HepG2 (cell line): ENCODE measurements at regions not wholly inside any gene's neighbourhood (a gene's known extent, or its start where the extent isn't known, plus 50 kb on each side); places are given as distances from the start of the nearest gene placed in this dataset.
A peak's percentile ranks its signal among the peaks of the same experiment; 100 is the strongest.

ENCODE experiments used
- ATF1 ChIP-seq: IDR thresholded peaks from 2 replicates; pipeline ENCODE4 v1.6.1; 2016; ENCODE audit warnings: mild to moderate bottlenecking, control low read depth
- BCL6 ChIP-seq: IDR thresholded peaks from 2 replicates; pipeline ENCODE4 v1.6.1; 2016; ENCODE audit warnings: missing genetic modification reagents, missing compliant biosample characterization
- CREBL2 ChIP-seq: sonication (generic); formaldehyde crosslinking; IDR thresholded peaks from 2 replicates; pipeline ENCODE4 v1.8.1; 2023; ENCODE audit warnings: missing genetic modification reagents, mild to moderate bottlenecking, borderline replicate concordance
- ELF4 ChIP-seq: sonication (generic); formaldehyde crosslinking; IDR thresholded peaks from 2 replicates; pipeline ENCODE4 v1.5.0; 2020; ENCODE audit warnings: missing genetic modification reagents, mild to moderate bottlenecking, moderate library complexity, borderline replicate concordance
- FUBP1 ChIP-seq: sonication (generic); formaldehyde crosslinking; IDR thresholded peaks from 2 replicates; pipeline ENCODE4 v1.5.1; 2020; ENCODE audit warnings: missing genetic modification reagents, mild to moderate bottlenecking, borderline replicate concordance
- HINFP ChIP-seq: sonication (generic); formaldehyde crosslinking; IDR thresholded peaks from 2 replicates; pipeline ENCODE4 v1.4.0; 2020; ENCODE audit warnings: low read depth, mild to moderate bottlenecking, missing genetic modification reagents
- JUND ChIP-seq: sonication (generic); formaldehyde crosslinking; IDR thresholded peaks from 2 replicates; pipeline ENCODE4 v1.8.0; 2022; ENCODE audit warnings: mild to moderate bottlenecking, missing genetic modification reagents
- MTF2 ChIP-seq: sonication (generic); formaldehyde crosslinking; IDR thresholded peaks from 2 replicates; pipeline ENCODE4 v1.5.0; 2020; ENCODE audit warnings: missing genetic modification reagents, borderline replicate concordance
- PAXIP1 ChIP-seq: sonication (generic); formaldehyde crosslinking; conservative IDR thresholded peaks from 2 replicates; pipeline ENCODE4 v1.4.0; 2020; ENCODE audit warnings: mild to moderate bottlenecking, missing genetic modification reagents, moderate library complexity
- PLSCR1 ChIP-seq: sonication (generic); formaldehyde crosslinking; IDR thresholded peaks from 2 replicates; pipeline ENCODE4 v1.5.0; 2020; ENCODE audit warnings: missing genetic modification reagents, mild to moderate bottlenecking, borderline replicate concordance
- SIN3A ChIP-seq: IDR thresholded peaks from 2 replicates; pipeline ENCODE4 v1.6.1; 2011; ENCODE audit warnings: low read depth, mild to moderate bottlenecking, control low read depth, low read length, borderline replicate concordance
- SOX6 ChIP-seq, 2 experiments: fragments of 450-650 bp in 1 of 2; sonication (generic) in 1 of 2; formaldehyde crosslinking in 1 of 2; IDR thresholded peaks; 2 replicates each; pipeline versions ENCODE4 v1.4.0 to v1.6.1; 2017 to 2020; ENCODE audit warnings: antibody characterized with exemption in 1 of 2, mild to moderate bottlenecking in 1 of 2, missing genetic modification reagents in 1 of 2
- TFE3 ChIP-seq: IDR thresholded peaks from 2 replicates; pipeline ENCODE4 v1.6.1; 2016
- ZBTB20 ChIP-seq: sonication (generic); formaldehyde crosslinking; IDR thresholded peaks from 2 replicates; pipeline ENCODE4 v1.8.1; 2023; ENCODE audit warnings: missing genetic modification reagents, low read depth, mild to moderate bottlenecking, borderline replicate concordance
- ZNF160 ChIP-seq: sonication (generic); formaldehyde crosslinking; IDR thresholded peaks from 2 replicates; pipeline ENCODE4 v1.8.0; 2022; ENCODE audit warnings: mild to moderate bottlenecking, inconsistent platforms, missing genetic modification reagents
- ZNF282 ChIP-seq: fragments of 450-650 bp; IDR thresholded peaks from 2 replicates; pipeline ENCODE4 v1.6.1; 2018; ENCODE audit not compliant: partially characterized antibody
- ZNF30 ChIP-seq: sonication (generic); formaldehyde crosslinking; IDR thresholded peaks from 2 replicates; pipeline ENCODE4 v1.5.0; 2020; ENCODE audit warnings: mild to moderate bottlenecking, missing genetic modification reagents
- ZNF550 ChIP-seq: sonication (generic); formaldehyde crosslinking; IDR thresholded peaks from 2 replicates; pipeline ENCODE4 v1.4.0; 2020; ENCODE audit warnings: mild to moderate bottlenecking, missing genetic modification reagents, borderline replicate concordance
- ZNF850 ChIP-seq: sonication (generic); formaldehyde crosslinking; conservative IDR thresholded peaks from 2 replicates; pipeline ENCODE4 v1.9.0; 2021; ENCODE audit warnings: mild to moderate bottlenecking, missing genetic modification reagents
- ZSCAN22 ChIP-seq: sonication (generic); formaldehyde crosslinking; IDR thresholded peaks from 2 replicates; pipeline ENCODE4 v1.4.0; 2020; ENCODE audit warnings: mild to moderate bottlenecking, missing genetic modification reagents

GRCh38 chr21:38917043-38917774 lies 111.5 kb downstream of the ETS2 start (continued):
- TF ChIP-seq CREBL2 (no peak), ZNF282 (no peak), ELF4 (CRISPR knock-in tag) (no peak), ZSCAN22 (CRISPR knock-in tag) (no peak), MTF2 (CRISPR knock-in tag) (no peak), ATF1 (CRISPR knock-in tag) (no peak), HINFP (no peak), TFE3 (CRISPR knock-in tag) (peak; percentile 83), ZNF30 (CRISPR knock-in tag) (no peak), JUND (CRISPR knock-in tag) (no peak), FUBP1 (CRISPR knock-in tag) (no peak), ZNF850 (CRISPR knock-in tag) (no peak), ZNF160 (no peak), BCL6 (CRISPR knock-in tag) (peak; percentile 74; the same call in 1 of the 2 replicates), SOX6 (IDR thresholded peaks at IDR 0.05) (no peak), SOX6 (CRISPR knock-in tag; IDR thresholded peaks at IDR 0.05) (peak; percentile 97), SIN3A (no peak), PAXIP1 (CRISPR knock-in tag) (peak; percentile 90), ZBTB20 (CRISPR knock-in tag) (peak; percentile 36; the same call in 1 of the 2 replicates), ZNF550 (CRISPR knock-in tag) (no peak), PLSCR1 (CRISPR knock-in tag) (no peak)
